Fibroblast of lung (primary cell): ENCODE measurements at regions not wholly inside any gene's neighbourhood (a gene's known extent, or its start where the extent isn't known, plus 50 kb on each side); places are given as distances from the start of the nearest gene placed in this dataset.

ENCODE experiments used
- DNase-seq, 2 donors: peaks; one replicate each; pipeline versions ENCODE4 v3.0.0 to v3.0.0-alpha.2; 2010; ENCODE audit warnings: low read depth in 2 of 2
- H2AFZ ChIP-seq: 2 replicates; pipeline ENCODE4 v1.5.1; 2012; ENCODE audit warnings: low read length, control low read depth, inconsistent platforms
- H3K27ac ChIP-seq: 2 replicates; pipeline ENCODE4 v1.5.1; 2011; ENCODE audit warnings: low read length, control low read depth; ENCODE audit not compliant: insufficient read depth
- H3K27me3 ChIP-seq: 2 replicates; pipeline ENCODE4 v1.5.1; 2011; ENCODE audit warnings: mild to moderate bottlenecking, low read length; ENCODE audit not compliant: control insufficient read depth, insufficient read depth
- H3K36me3 ChIP-seq: 2 replicates; pipeline ENCODE4 v1.5.1; 2011; ENCODE audit warnings: low read length; ENCODE audit not compliant: control insufficient read depth, insufficient read depth
- H3K4me1 ChIP-seq: 2 replicates; pipeline ENCODE4 v1.5.1; 2011; ENCODE audit warnings: low read length; ENCODE audit not compliant: control insufficient read depth, insufficient read depth; ENCODE audit errors: extremely low read depth
- H3K4me2 ChIP-seq: 2 replicates; pipeline ENCODE4 v1.5.1; 2011; ENCODE audit warnings: low read length, control low read depth; ENCODE audit not compliant: insufficient read depth; ENCODE audit errors: extremely low read depth
- H3K4me3 ChIP-seq, 4 experiments: fragments of 200-600 bp in 1 of 4; sonication (generic) in 1 of 4; replicated peaks in 1 of 4; 2 replicates each; pipeline ENCODE4 v1.5.1; 2011 to 2016; ENCODE audit warnings: low read length in 4 of 4, low read depth in 3 of 4, mild to moderate bottlenecking in 3 of 4, control low read depth in 2 of 4, inconsistent platforms in 1 of 4, mixed read lengths in 1 of 4; ENCODE audit not compliant: insufficient read depth in 1 of 4; ENCODE audit errors: control extremely low read depth in 1 of 4
- H3K79me2 ChIP-seq: 2 replicates; pipeline ENCODE4 v1.5.1; 2012; ENCODE audit warnings: mild to moderate bottlenecking, low read length, inconsistent platforms; ENCODE audit not compliant: control insufficient read depth, insufficient read depth
- H3K9ac ChIP-seq: 2 replicates; pipeline ENCODE4 v1.5.1; 2011; ENCODE audit warnings: mild to moderate bottlenecking, low read length, control low read depth; ENCODE audit not compliant: insufficient read depth
- H3K9me3 ChIP-seq: 2 replicates; pipeline ENCODE4 v1.5.1; 2012; ENCODE audit warnings: low read depth, low read length; ENCODE audit not compliant: control insufficient read depth, insufficient read depth
- H4K20me1 ChIP-seq: 2 replicates; pipeline ENCODE4 v1.5.1; 2011; ENCODE audit warnings: low read length; ENCODE audit not compliant: control insufficient read depth, insufficient read depth; ENCODE audit errors: extremely low read depth
- CTCF ChIP-seq, 2 donors: IDR thresholded peaks in 1 of 2; conservative IDR thresholded peaks in 1 of 2; 1 replicate in 1 of 2; 2 replicates in 1 of 2; pipeline ENCODE4 v1.5.1; 2011 to 2012; ENCODE audit warnings: low read length in 2 of 2, control low read depth in 1 of 2, inconsistent platforms in 1 of 2, low read depth in 1 of 2, mild to moderate bottlenecking in 1 of 2
- EZH2 ChIP-seq: IDR thresholded peaks from 2 replicates; pipeline ENCODE4 v1.5.1; 2012; ENCODE audit warnings: low read length, control low read depth, mild to moderate bottlenecking; ENCODE audit errors: missing control alignments

- Histone ChIP-seq H3K4me2 (no peak overlapping the region), H3K27me3 (peaks cover 14% of the 10 kb centered on the region), H3K9ac (no peak overlapping the region), H3K36me3 (no peaks in the 10 kb centered on the region), H3K4me3 (no peak overlapping the region), H3K79me2 (no peaks in the 10 kb centered on the region), H2AFZ (no peak overlapping the region), H3K4me1 (peaks cover 3% of the 10 kb centered on the region), H3K27ac (no peak overlapping the region), H3K9me3 (no peaks in the 10 kb centered on the region), H4K20me1 (no peaks in the 10 kb centered on the region)
- no peak for DNase-seq
- TF ChIP-seq CTCF (conservative IDR thresholded peaks at IDR 0.05 in 1 of 2, IDR thresholded peaks at IDR 0.05 in 1 of 2; ENCODE audit: low read depth in 1 of 2, low read length in 2 of 2) (no peak), EZH2 (no peak)
These were observed 105.1 kb upstream of the SIX2 start for GRCh38 chr2:45114221-45114955.

GRCh38 chr2:45112750-45113149 lies 103.5 kb upstream of the SIX2 start:
- H3K9me3 ChIP-seq: no peaks in the 10 kb centered on the region
- DNase-seq: no peak
- H3K4me3 ChIP-seq: no peak overlapping the region
- H4K20me1 ChIP-seq: no peaks in the 10 kb centered on the region
- H3K79me2 ChIP-seq: no peaks in the 10 kb centered on the region
- H3K36me3 ChIP-seq: no peaks in the 10 kb centered on the region
- H3K4me2 ChIP-seq: no peak overlapping the region
- H3K27ac ChIP-seq: no peak overlapping the region
- H3K4me1 ChIP-seq: no peaks in the 10 kb centered on the region
- no peak overlapping the region for H3K9ac ChIP-seq
- no peak overlapping the region for H2AFZ ChIP-seq
- TF ChIP-seq EZH2: no peak
- TF ChIP-seq CTCF (conservative IDR thresholded peaks at IDR 0.05 in 1 of 2, IDR thresholded peaks at IDR 0.05 in 1 of 2; ENCODE audit: low read depth in 1 of 2, low read length in 2 of 2): no peak
- H3K27me3 ChIP-seq: peaks cover 22% of the 10 kb centered on the region

GRCh38 chr2:45105050-45105582 lies 95.9 kb upstream of the SIX2 start:
- no peak overlapping the region for H2AFZ ChIP-seq
- no peak overlapping the region for H3K4me3 ChIP-seq
- H4K20me1 ChIP-seq: no peaks in the 10 kb centered on the region
- H3K27me3 ChIP-seq: peaks cover 20% of the 10 kb centered on the region
- no peak overlapping the region for H3K4me2 ChIP-seq
- H3K27ac ChIP-seq: no peak overlapping the region
- TF ChIP-seq EZH2 (no peak), CTCF (conservative IDR thresholded peaks at IDR 0.05 in 1 of 2, IDR thresholded peaks at IDR 0.05 in 1 of 2; ENCODE audit: low read depth in 1 of 2, low read length in 2 of 2) (no peak)
- peak in 1 of 2 donors; percentile 21 for DNase-seq
- no peaks in the 10 kb centered on the region for H3K9me3 ChIP-seq
- no peak overlapping the region for H3K9ac ChIP-seq
- H3K4me1 ChIP-seq: no peaks in the 10 kb centered on the region
- no peaks in the 10 kb centered on the region for H3K79me2 ChIP-seq
- H3K36me3 ChIP-seq: no peaks in the 10 kb centered on the region
